GM23338 (cell line): ENCODE measurements at regions not wholly inside any gene's neighbourhood (a gene's known extent, or its start where the extent isn't known, plus 50 kb on each side); places are given as distances from the start of the nearest gene placed in this dataset.

Experiments
- ATAC-seq: fragments of 200-7000 bp; cut with Tn5 transposase; 3 replicates; pipeline ENCODE4 v1.9.1; 2020
- DNase-seq: peaks from one replicate; pipeline ENCODE4 v3.0.0-alpha.2; 2015; ENCODE audit warnings: low spot score
- H2AFZ ChIP-seq: fragments of 200-600 bp; sonication (generic); 2 replicates; pipeline ENCODE4 v1.8.0; 2016; ENCODE audit warnings: antibody characterized with exemption, mild to moderate bottlenecking, moderate library complexity
- H3F3A ChIP-seq: fragments of 200-600 bp; sonication (generic); replicated peaks from 2 replicates; pipeline ENCODE4 v1.8.0; 2017; ENCODE audit warnings: antibody characterized with exemption, mixed run types, low read depth
- H3K27ac ChIP-seq: fragments of 200-600 bp; sonication (generic); 2 replicates; pipeline ENCODE4 v1.6.1; 2016; ENCODE audit warnings: low read depth
- H3K27me3 ChIP-seq: fragments of 200-600 bp; sonication (generic); 2 replicates; pipeline ENCODE4 v1.8.0; 2016; ENCODE audit warnings: mild to moderate bottlenecking, mixed run types, moderate library complexity; ENCODE audit not compliant: insufficient read depth
- H3K36me3 ChIP-seq: fragments of 200-600 bp; sonication (generic); 2 replicates; pipeline ENCODE4 v1.8.0; 2016; ENCODE audit warnings: mild to moderate bottlenecking; ENCODE audit not compliant: insufficient read depth
- H3K4me1 ChIP-seq: fragments of 200-600 bp; sonication (generic); 2 replicates; pipeline ENCODE4 v1.8.0; 2016; ENCODE audit warnings: mild to moderate bottlenecking, moderate library complexity; ENCODE audit not compliant: insufficient read depth
- H3K4me2 ChIP-seq: fragments of 200-600 bp; sonication (generic); 2 replicates; pipeline ENCODE4 v1.7.1; 2017; ENCODE audit warnings: mixed run types
- H3K4me3 ChIP-seq: fragments of 200-600 bp; sonication (generic); 2 replicates; pipeline ENCODE4 v1.6.1; 2016; ENCODE audit warnings: mixed run types
- H3K79me2 ChIP-seq: fragments of 200-600 bp; sonication (generic); replicated peaks from 2 replicates; pipeline ENCODE4 v1.8.0; 2017; ENCODE audit warnings: mild to moderate bottlenecking; ENCODE audit not compliant: insufficient read depth
- H3K9me2 ChIP-seq: fragments of 200-600 bp; sonication (generic); 2 replicates; pipeline ENCODE4 v1.8.0; 2017; ENCODE audit not compliant: insufficient read depth
- H4K20me1 ChIP-seq: fragments of 200-600 bp; sonication (generic); replicated peaks from 2 replicates; pipeline ENCODE4 v1.8.0; 2017; ENCODE audit warnings: mild to moderate bottlenecking; ENCODE audit not compliant: insufficient read depth
- H3K27ac Mint-ChIP-seq: 2 replicates; pipeline ENCODE4 v1.8.0; 2020; ENCODE audit warnings: inconsistent platforms, mild to moderate bottlenecking, moderate library complexity, mixed read lengths
- H3K27me3 Mint-ChIP-seq: 3 replicates; pipeline ENCODE4 v1.8.0; 2022; ENCODE audit warnings: low read depth, mild to moderate bottlenecking, moderate library complexity, mixed read lengths, inconsistent platforms; ENCODE audit not compliant: insufficient read depth, poor library complexity
- H3K36me3 Mint-ChIP-seq: 3 replicates; pipeline ENCODE4 v1.8.0; 2021; ENCODE audit warnings: low read depth, mild to moderate bottlenecking, inconsistent platforms, moderate library complexity, mixed read lengths
- H3K4me1 Mint-ChIP-seq: 3 replicates; pipeline ENCODE4 v1.8.0; 2020; ENCODE audit warnings: mild to moderate bottlenecking, inconsistent platforms, mixed read lengths
- H3K4me3 Mint-ChIP-seq: 3 replicates; pipeline ENCODE4 v1.8.0; 2021; ENCODE audit warnings: moderate library complexity, mild to moderate bottlenecking, inconsistent platforms, mixed read lengths
- H3K9me3 Mint-ChIP-seq: 3 replicates; pipeline ENCODE4 v1.8.0; 2020; ENCODE audit warnings: moderate library complexity, mild to moderate bottlenecking, inconsistent platforms, mixed read lengths
- CREB1 ChIP-seq: fragments of 250-450 bp; sonication (Bioruptor Pico); IDR thresholded peaks from 2 replicates; pipeline ENCODE4 v1.5.0; 2020; ENCODE audit warnings: low read depth, mild to moderate bottlenecking, moderate library complexity
- CTCF ChIP-seq, 2 experiments: fragments of 200-600 bp in 1 of 2; sonication (generic) in 1 of 2; conservative IDR thresholded peaks; 2 replicates each; pipeline versions ENCODE4 v1.5.1 to v1.6.1; 2016 to 2017; ENCODE audit warnings: antibody characterized with exemption in 2 of 2, low read depth in 2 of 2, mild to moderate bottlenecking in 2 of 2, moderate library complexity in 1 of 2
- ETS1 ChIP-seq: IDR thresholded peaks from 2 replicates; pipeline ENCODE4 v1.6.1; 2016; ENCODE audit warnings: antibody characterized with exemption
- EZH2 ChIP-seq: fragments of 200-600 bp; sonication (generic); IDR thresholded peaks from one replicate; pipeline ENCODE4 v1.8.0; 2017; ENCODE audit warnings: antibody characterized with exemption, mild to moderate bottlenecking, low read depth; ENCODE audit not compliant: unreplicated experiment
- EZH2phosphoT487 ChIP-seq: fragments of 200-600 bp; sonication (generic); IDR thresholded peaks from one replicate; pipeline ENCODE4 v1.8.1; 2018; ENCODE audit warnings: antibody characterized with exemption; ENCODE audit not compliant: unreplicated experiment
- NANOG ChIP-seq: IDR thresholded peaks from 2 replicates; pipeline ENCODE4 v1.6.1; 2016; ENCODE audit warnings: antibody characterized with exemption, borderline replicate concordance
- POLR2AphosphoS5 ChIP-seq: IDR thresholded peaks from 2 replicates; pipeline ENCODE4 v1.6.1; 2016; ENCODE audit warnings: antibody characterized with exemption, low read depth
- REST ChIP-seq: IDR thresholded peaks from one replicate; pipeline ENCODE4 v1.6.1; 2018; ENCODE audit warnings: antibody characterized with exemption; ENCODE audit not compliant: unreplicated experiment
- STAT1 ChIP-seq: IDR thresholded peaks from one replicate; pipeline ENCODE4 v1.6.1; 2016; ENCODE audit warnings: antibody characterized with exemption; ENCODE audit not compliant: unreplicated experiment
- ZNF462 ChIP-seq: fragments of 250-450 bp; sonication (Bioruptor Pico); IDR thresholded peaks from 2 replicates; pipeline ENCODE4 v1.5.0; 2020; ENCODE audit warnings: mild to moderate bottlenecking, moderate library complexity

- TF ChIP-seq ZNF462 (CRISPR knock-in tag) = no peak
These were observed 60.0 kb downstream of the OR2J2 start (continued) for GRCh38 chr6:29230666-29231065.

- Histone ChIP-seq H2AFZ (no peak overlapping the region), H3K36me3 (no peaks in the 10 kb centered on the region), H3K4me1 (peaks cover 21% of the 10 kb centered on the region), H4K20me1 (no peaks in the 10 kb centered on the region), H3K9me2 (no peaks in the 10 kb centered on the region), H3K4me2 (no peak overlapping the region), H3F3A (no peaks in the 10 kb centered on the region), H3K27ac (no peak overlapping the region), H3K79me2 (no peaks in the 10 kb centered on the region), H3K4me3 (no peak overlapping the region), H3K27me3 (no peaks in the 10 kb centered on the region)
- H3K27me3 Mint-ChIP-seq = peaks cover 1% of the 10 kb centered on the region
- no peaks in the 10 kb centered on the region for H3K9me3 Mint-ChIP-seq
- peaks cover 23% of the 10 kb centered on the region; the same call in 2 of the 3 replicates for H3K4me1 Mint-ChIP-seq
- no peaks in the 10 kb centered on the region; the same call in 2 of the 3 replicates for H3K36me3 Mint-ChIP-seq
- no peak for ATAC-seq
- no peak overlapping the region for H3K27ac Mint-ChIP-seq
- H3K4me3 Mint-ChIP-seq = no peak overlapping the region
- no peak for DNase-seq
- TF ChIP-seq ETS1 (no peak), EZH2phosphoT487 (no peak), CTCF (conservative IDR thresholded peaks at IDR 0.05; ENCODE audit: low read depth in 2 of 2) (no peak), CREB1 (CRISPR knock-in tag) (no peak), NANOG (no peak), POLR2AphosphoS5 (no peak), EZH2 (no peak), STAT1 (no peak), REST (no peak)
These were observed 62.0 kb downstream of the OR2J2 start for GRCh38 chr6:29232725-29233124.
